Astrocyte of the cerebellum (primary cell): ENCODE measurements at regions not wholly inside any gene's neighbourhood (a gene's known extent, or its start where the extent isn't known, plus 50 kb on each side); places are given as distances from the start of the nearest gene placed in this dataset.

Source experiments
- DNase-seq: peaks from one replicate; pipeline ENCODE4 v3.0.0-alpha.2; 2011; ENCODE audit warnings: low read depth
- H3K4me3 ChIP-seq: 2 replicates; pipeline ENCODE4 v1.5.1; 2011; ENCODE audit warnings: mild to moderate bottlenecking, low read depth, low read length, moderate library complexity
- in situ Hi-C: cut with HindIII; loops from 2 replicates; pipeline ENCODE4 v1.10.0; 2017; ENCODE audit warnings: low sequenced_read_pairs
- TF ChIP-seq, protein P1 (sequence below): IDR thresholded peaks from 2 replicates; pipeline ENCODE4 v1.5.1; 2012; ENCODE audit warnings: low read length, low read depth, moderate library complexity, mild to moderate bottlenecking; ENCODE audit errors: missing control alignments

DNA sequence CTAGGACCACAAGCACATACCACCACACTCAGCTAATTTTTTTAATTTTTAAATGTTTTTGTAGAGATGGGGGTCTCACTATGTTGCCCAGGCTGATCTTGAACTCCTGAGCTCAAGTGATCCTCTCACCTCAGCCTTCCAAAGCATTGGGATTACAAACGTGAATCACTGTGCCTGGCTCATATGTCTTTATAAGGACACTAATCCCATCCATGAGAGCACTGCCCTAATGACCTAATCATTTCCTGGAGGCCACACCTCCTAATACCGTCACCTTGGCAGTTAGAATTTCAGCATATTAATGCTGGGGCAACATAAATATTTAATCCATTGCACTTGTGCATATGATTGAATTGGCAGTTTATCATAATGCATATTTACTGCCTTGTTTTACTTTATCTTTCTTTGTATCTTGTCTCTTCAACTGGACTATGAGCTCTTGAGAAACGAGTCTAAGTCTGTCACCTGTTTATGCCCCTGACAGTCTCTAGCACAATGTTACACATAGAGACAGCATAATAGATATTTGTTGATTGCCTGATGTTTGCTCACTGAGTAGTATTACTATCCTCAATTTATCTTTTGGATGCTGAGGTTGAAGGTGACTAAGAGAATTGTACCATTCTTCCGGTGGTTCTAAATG is 172.0 kb downstream of the AASDH start:
- in situ Hi-C loops = no loop called here
- TF ChIP-seq, protein P1, sequence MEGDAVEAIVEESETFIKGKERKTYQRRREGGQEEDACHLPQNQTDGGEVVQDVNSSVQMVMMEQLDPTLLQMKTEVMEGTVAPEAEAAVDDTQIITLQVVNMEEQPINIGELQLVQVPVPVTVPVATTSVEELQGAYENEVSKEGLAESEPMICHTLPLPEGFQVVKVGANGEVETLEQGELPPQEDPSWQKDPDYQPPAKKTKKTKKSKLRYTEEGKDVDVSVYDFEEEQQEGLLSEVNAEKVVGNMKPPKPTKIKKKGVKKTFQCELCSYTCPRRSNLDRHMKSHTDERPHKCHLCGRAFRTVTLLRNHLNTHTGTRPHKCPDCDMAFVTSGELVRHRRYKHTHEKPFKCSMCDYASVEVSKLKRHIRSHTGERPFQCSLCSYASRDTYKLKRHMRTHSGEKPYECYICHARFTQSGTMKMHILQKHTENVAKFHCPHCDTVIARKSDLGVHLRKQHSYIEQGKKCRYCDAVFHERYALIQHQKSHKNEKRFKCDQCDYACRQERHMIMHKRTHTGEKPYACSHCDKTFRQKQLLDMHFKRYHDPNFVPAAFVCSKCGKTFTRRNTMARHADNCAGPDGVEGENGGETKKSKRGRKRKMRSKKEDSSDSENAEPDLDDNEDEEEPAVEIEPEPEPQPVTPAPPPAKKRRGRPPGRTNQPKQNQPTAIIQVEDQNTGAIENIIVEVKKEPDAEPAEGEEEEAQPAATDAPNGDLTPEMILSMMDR = no peak
- DNase-seq = no peak
- no peak overlapping the region for H3K4me3 ChIP-seq

DNA sequence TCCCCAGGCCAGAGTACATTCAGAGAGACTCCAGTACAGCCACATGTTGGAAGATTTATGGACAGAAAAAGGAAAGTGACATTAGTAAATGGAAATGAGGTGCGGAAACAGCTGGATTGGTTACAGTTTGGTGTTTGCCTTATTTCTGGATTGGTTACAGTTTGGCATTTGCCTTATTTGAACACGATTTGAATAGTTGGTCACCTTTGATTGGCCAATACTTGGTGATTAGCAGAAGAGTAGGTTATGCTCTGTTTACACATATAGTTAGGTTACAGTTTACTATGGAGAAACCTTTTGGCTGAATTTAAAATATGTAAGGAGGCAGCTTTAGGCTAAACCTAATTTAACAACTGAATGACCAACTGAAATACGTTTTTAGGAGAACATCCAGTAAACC is 173.7 kb downstream of the AASDH start:
- in situ Hi-C loops = no loop called here
- DNase-seq = no peak
- no peak overlapping the region for H3K4me3 ChIP-seq
- TF ChIP-seq, protein P1 = no peak

DNA sequence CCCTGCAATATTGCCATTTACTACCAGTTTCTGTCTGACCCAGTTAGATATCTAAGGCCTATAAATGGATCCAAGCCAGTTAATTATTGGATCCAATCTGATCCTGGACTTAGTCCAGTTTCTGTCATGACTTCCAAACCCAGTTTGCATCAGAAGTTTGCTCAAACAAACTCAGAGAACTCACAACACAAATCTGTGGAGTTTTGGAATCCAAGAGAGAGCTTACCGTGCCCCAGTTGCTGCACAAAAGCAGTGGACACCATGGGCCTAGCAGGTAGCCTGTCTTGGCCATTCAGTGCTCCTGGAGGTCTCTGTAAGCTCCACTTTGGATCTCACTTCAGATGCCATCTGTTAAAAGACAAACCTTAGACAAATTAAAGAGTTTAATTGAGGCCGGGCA is 174.5 kb downstream of the AASDH start:
- in situ Hi-C loops = no loop called here
- TF ChIP-seq, protein P1 = no peak
- no peak for DNase-seq
- H3K4me3 ChIP-seq = no peak overlapping the region

DNA sequence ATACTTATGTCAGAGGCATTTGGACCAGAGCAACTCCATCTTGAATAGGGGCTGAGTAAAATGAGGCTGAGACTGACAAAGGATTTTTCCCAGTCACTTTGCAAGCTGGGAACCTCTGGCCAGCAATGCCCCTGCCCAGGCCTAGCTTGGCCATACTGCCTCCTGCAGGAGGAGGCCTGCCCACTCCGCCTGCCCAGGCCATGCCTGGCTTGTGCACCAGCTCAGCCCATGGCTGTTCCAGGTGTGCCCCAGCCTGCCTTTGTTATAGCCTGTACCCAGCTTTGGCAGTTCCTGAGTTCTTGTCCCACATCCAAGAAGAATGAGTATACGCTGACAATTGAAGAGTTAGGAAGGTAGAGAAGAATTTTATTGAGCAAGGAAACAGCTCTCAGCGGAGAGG is 176.1 kb downstream of the AASDH start:
- no peak overlapping the region for H3K4me3 ChIP-seq
- in situ Hi-C loops = no loop called here
- DNase-seq = no peak
- TF ChIP-seq, protein P1 = no peak

DNA sequence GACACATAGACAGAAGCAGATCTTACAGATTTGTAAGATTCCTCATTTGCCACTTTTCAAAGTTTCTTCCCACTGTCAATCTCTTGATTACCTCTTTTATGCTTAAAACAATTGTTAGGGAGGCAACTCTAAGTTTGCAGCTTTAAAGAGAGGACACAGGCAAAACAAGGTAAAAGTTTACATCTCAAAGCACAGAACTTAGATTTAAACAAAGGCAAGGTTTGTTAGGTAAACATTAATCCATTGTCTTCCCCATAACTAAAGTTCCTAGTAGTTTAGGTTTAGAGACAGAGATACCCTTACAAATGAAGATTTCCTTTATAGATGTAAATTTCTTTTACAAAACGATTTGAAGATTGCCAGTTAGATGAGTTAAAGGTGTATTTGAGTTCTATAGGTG is 176.9 kb downstream of the AASDH start:
- in situ Hi-C loops = no loop called here
- no peak overlapping the region for H3K4me3 ChIP-seq
- DNase-seq = no peak
- TF ChIP-seq, protein P1 = no peak

DNA sequence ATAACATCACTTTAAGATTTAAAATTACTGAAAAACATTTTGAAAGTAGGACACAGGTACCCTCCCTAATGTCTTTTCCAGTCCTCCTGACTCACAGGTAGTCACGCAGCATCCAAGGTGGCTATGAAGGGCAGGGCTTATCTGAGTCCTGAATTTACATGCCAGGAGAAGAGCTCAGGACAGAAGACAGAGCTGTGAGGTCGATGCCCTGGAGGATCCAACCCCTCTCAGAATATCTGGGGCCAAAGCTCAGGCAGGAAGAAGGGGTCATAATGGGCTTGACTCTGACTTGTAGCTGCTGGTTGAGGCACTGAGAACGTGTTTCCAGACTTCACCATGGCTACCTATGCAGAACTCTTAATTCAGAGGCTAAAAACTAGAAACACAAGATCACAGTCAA is 177.5 kb downstream of the AASDH start:
- in situ Hi-C loops = no loop called here
- TF ChIP-seq, protein P1 = no peak
- no peak for DNase-seq
- H3K4me3 ChIP-seq = no peak overlapping the region

DNA sequence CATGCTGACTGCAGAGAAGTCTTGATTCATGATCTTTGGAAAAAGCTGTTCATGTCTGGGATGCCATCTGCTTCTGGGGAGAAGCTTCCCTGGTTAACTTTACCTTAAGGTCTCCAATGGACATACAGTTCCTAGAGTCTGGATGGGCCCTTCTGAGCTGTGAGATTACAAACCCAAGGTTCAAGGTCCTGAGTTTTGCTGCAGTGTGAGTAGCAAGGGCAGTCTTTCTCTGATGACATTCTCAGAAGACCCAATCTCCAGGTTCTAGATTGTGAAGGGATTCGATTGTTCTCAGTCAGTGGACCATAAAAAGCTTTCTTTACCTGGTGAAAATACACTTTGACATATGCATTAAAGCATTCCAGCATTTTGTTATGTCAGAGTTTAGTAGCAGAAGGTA is 179.2 kb downstream of the AASDH start:
- in situ Hi-C loops = no loop called here
- no peak for DNase-seq
- H3K4me3 ChIP-seq = no peak overlapping the region
- TF ChIP-seq, protein P1 = no peak
